ENCODE measurements at regions not wholly inside any gene's neighbourhood (a gene's known extent, or its start where the extent isn't known, plus 50 kb on each side); places are given as distances from the start of the nearest gene placed in this dataset.

DNA sequence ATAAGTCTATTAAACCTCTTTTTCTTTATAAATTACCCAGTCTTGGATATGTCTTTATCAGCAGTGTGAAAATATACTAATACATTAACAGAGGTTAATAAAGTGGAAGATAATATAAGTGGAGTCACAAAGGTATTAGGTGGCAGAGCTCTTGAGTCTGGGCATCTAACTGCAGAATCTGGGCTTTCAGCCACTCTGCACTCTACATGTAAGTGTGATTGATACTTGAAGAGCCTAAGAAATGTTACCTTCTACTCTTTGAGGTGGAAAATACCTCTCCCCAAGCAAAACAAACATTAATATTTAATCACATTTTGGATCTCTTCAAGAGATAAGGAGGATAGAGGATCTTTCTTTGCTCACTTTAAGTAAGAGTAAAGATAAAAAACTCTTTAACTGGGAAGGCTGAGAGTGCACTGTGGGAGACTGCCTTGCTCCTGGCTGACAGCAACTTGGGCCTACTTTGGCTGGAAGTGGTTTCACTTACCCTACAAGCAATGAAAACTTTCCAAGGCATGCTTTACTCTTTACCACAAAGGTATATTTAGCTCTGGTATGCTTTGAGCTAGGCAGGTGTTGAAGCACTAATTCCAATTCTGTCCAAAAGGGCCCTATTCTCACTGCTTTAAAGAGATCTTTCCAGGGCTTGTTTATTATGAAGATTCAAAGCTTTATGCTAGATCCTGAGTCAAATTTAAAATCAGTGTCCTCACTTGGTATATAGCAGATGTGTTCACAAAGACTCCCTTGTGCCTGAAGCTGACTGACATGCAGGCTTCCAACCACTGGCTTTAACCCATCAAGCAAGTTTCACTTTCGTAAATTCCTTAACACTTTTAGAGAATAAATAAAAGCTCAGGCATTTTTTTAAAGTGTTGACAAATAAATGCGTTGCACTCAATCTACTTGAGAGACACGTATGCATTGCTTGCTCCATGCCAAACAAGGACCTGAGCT is 245.3 kb upstream of the ZP4 start:
- TF ChIP-seq, protein P1, sequence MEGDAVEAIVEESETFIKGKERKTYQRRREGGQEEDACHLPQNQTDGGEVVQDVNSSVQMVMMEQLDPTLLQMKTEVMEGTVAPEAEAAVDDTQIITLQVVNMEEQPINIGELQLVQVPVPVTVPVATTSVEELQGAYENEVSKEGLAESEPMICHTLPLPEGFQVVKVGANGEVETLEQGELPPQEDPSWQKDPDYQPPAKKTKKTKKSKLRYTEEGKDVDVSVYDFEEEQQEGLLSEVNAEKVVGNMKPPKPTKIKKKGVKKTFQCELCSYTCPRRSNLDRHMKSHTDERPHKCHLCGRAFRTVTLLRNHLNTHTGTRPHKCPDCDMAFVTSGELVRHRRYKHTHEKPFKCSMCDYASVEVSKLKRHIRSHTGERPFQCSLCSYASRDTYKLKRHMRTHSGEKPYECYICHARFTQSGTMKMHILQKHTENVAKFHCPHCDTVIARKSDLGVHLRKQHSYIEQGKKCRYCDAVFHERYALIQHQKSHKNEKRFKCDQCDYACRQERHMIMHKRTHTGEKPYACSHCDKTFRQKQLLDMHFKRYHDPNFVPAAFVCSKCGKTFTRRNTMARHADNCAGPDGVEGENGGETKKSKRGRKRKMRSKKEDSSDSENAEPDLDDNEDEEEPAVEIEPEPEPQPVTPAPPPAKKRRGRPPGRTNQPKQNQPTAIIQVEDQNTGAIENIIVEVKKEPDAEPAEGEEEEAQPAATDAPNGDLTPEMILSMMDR (IDR thresholded peaks at IDR 0.05; ENCODE audit: low read depth, low read length, missing control alignments) = no peak
- no peak overlapping the region for H3K4me3 ChIP-seq (ENCODE audit: low read depth, low read length)
- no peak for DNase-seq (ENCODE audit: low read depth)

GRCh38 chr1:238129677-238130076 is 239.0 kb upstream of the ZP4 start:
- DNase-seq (ENCODE audit: low read depth) = no peak
- TF ChIP-seq, protein P1 (IDR thresholded peaks at IDR 0.05; ENCODE audit: low read depth, low read length, missing control alignments) = no peak
- no peak overlapping the region for H3K4me3 ChIP-seq (ENCODE audit: low read depth, low read length)

DNA sequence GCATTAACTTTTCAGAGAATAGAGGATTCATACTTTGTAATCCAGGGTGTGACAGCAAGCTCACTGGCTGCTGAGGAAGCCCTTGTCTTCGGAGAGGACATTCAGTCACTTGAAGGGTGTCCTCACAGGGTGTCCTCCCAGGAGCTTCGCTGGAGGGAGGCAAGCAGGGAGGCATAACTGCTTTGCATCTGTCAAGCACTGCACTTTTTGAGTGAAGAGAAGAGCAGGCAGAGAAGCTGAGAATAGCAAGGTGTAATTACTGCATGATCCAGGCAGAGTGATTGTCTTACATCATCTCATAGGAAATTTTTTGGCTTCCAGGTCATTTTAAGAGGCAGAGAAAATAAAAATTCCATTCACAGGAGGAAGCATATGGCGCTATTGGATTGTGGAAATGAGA is 232.5 kb upstream of the ZP4 start:
- no peak overlapping the region for H3K4me3 ChIP-seq (ENCODE audit: low read depth, low read length)
- TF ChIP-seq, protein P1 (IDR thresholded peaks at IDR 0.05; ENCODE audit: low read depth, low read length, missing control alignments) = no peak
- no peak for DNase-seq (ENCODE audit: low read depth)

- TF ChIP-seq, protein P1 (IDR thresholded peaks at IDR 0.05; ENCODE audit: low read depth, low read length, missing control alignments) = no peak
Measured at GRCh38 chr1:238119861-238120260, 229.1 kb upstream of the ZP4 start.

DNA sequence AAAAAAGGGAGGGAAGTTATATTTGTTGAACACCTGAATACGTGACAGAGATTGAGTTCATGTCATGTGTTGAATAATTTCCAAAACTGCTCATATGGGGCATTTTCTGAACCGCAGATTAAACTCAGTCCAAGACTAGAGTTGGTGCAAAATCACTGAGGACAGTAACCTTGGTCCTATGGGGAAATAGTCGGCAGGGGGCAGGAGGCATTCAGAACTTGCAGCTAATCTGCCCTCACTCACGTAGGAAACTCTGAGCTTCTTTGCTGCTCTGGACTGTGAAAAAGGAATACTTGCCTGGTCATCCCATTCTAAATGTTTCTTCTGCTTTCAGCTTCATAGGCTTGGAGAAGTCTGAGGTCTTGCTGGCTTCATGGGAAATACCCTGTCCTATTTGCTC is 228.3 kb upstream of the ZP4 start:
- no peak for DNase-seq (ENCODE audit: low read depth)
- H3K4me3 ChIP-seq (ENCODE audit: low read depth, low read length) = no peak overlapping the region
- TF ChIP-seq, protein P1 (IDR thresholded peaks at IDR 0.05; ENCODE audit: low read depth, low read length, missing control alignments) = no peak

More at GRCh38 chr1:238119861-238120260, 229.1 kb upstream of the ZP4 start:
- DNase-seq (ENCODE audit: low read depth) = no peak
- H3K4me3 ChIP-seq (ENCODE audit: low read depth, low read length) = no peak overlapping the region

GRCh38 chr1:238115852-238116251 is 225.1 kb upstream of the ZP4 start:
- TF ChIP-seq, protein P1 (IDR thresholded peaks at IDR 0.05; ENCODE audit: low read depth, low read length, missing control alignments) = no peak
- H3K4me3 ChIP-seq (ENCODE audit: low read depth, low read length) = no peak overlapping the region
- no peak for DNase-seq (ENCODE audit: low read depth)
